MM.1S (cell line): ENCODE measurements at regions not wholly inside any gene's neighbourhood (a gene's known extent, or its start where the extent isn't known, plus 50 kb on each side); places are given as distances from the start of the nearest gene placed in this dataset.

Experiments used
- DNase-seq: peaks from one replicate; pipeline ENCODE4 v3.0.0-alpha.2; 2015
- H2AFZ ChIP-seq: fragments of 300-600 bp; sonication (generic); 2 replicates; pipeline ENCODE4 v1.6.0; 2016; ENCODE audit warnings: antibody characterized with exemption, low read length
- H3F3A ChIP-seq: fragments of 300-600 bp; sonication (generic); 2 replicates; pipeline ENCODE4 v1.6.1; 2016; ENCODE audit warnings: mild to moderate bottlenecking, antibody characterized with exemption, low read length, moderate library complexity, mixed read lengths; ENCODE audit not compliant: insufficient read depth
- H3K27ac ChIP-seq: fragments of 300-600 bp; sonication (generic); 2 replicates; pipeline ENCODE4 v1.5.1; 2016; ENCODE audit warnings: mild to moderate bottlenecking, low read length
- H3K27me3 ChIP-seq: fragments of 300-600 bp; sonication (generic); replicated peaks from 2 replicates; pipeline ENCODE4 v1.6.0; 2016; ENCODE audit warnings: low read length; ENCODE audit not compliant: insufficient read depth
- H3K36me3 ChIP-seq: fragments of 300-600 bp; sonication (generic); replicated peaks from 2 replicates; pipeline ENCODE4 v1.6.1; 2016; ENCODE audit warnings: mild to moderate bottlenecking, low read length, mixed read lengths; ENCODE audit not compliant: insufficient read depth
- H3K4me1 ChIP-seq: fragments of 300-600 bp; sonication (generic); 2 replicates; pipeline ENCODE4 v1.6.1; 2016; ENCODE audit warnings: low read length, mixed read lengths
- H3K4me2 ChIP-seq: fragments of 300-600 bp; sonication (generic); 2 replicates; pipeline ENCODE4 v1.6.0; 2016; ENCODE audit warnings: low read depth, low read length
- H3K4me3 ChIP-seq: fragments of 300-600 bp; sonication (generic); 2 replicates; pipeline ENCODE4 v1.5.1; 2016; ENCODE audit warnings: low read length, mixed read lengths
- H3K79me2 ChIP-seq: fragments of 300-600 bp; sonication (generic); 2 replicates; pipeline ENCODE4 v1.6.1; 2016; ENCODE audit warnings: mixed run types, low read length, mixed read lengths
- H3K9ac ChIP-seq: fragments of 300-600 bp; sonication (generic); 2 replicates; pipeline ENCODE4 v1.6.1; 2016; ENCODE audit warnings: low read length, mixed read lengths
- H3K9me2 ChIP-seq: fragments of 300-600 bp; sonication (generic); replicated peaks from 2 replicates; pipeline ENCODE4 v1.6.1; 2016; ENCODE audit warnings: mild to moderate bottlenecking, low read length, mixed read lengths; ENCODE audit not compliant: insufficient read depth
- H3K9me3 ChIP-seq: fragments of 300-600 bp; sonication (generic); replicated peaks from 2 replicates; pipeline ENCODE4 v1.6.1; 2016; ENCODE audit warnings: mild to moderate bottlenecking, low read length, mixed read lengths; ENCODE audit not compliant: insufficient read depth
- H4K20me1 ChIP-seq: fragments of 300-600 bp; sonication (generic); 2 replicates; pipeline ENCODE4 v1.6.1; 2016; ENCODE audit warnings: mild to moderate bottlenecking, low read length, moderate library complexity, mixed read lengths; ENCODE audit not compliant: insufficient read depth
- EZH2 ChIP-seq: fragments of 300-600 bp; sonication (generic); optimal IDR thresholded peaks from 2 replicates; pipeline ENCODE3; 2017; ENCODE audit warnings: low read depth, mild to moderate bottlenecking, antibody characterized with exemption, low read length, mixed read lengths
- EZH2phosphoT487 ChIP-seq: fragments of 300-600 bp; sonication (generic); IDR thresholded peaks from 2 replicates; pipeline ENCODE4 v1.6.1; 2018; ENCODE audit warnings: antibody characterized with exemption, low read length
- TF ChIP-seq, protein P1 (sequence below): fragments of 300-600 bp; sonication (generic); IDR thresholded peaks from 2 replicates; pipeline ENCODE4 v1.5.1; 2016; ENCODE audit warnings: antibody characterized with exemption, low read length, mixed read lengths

DNA sequence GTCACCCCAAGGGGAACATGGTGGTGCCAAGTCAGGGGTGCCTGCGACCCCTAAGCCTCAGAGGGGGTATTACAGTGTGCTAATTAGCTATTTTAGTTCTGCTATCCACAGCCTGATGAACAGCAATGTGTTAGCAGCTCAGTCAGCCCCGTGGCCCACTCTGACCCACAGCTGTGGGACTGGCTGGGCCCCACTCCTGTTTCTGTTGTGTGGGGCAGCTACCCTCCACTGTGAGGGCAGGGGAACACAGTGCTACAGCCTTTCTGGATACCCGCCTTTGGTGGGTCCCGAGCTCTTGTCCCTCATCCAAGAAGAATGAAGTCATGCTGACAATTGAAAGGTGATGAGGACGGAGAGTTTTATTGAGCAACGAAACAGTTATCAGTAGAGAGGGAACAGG, 152.5 kb upstream of the GGTLC1 start:
- H3K9me2 ChIP-seq = no peaks in the 10 kb centered on the region
- H3K4me1 ChIP-seq = no peaks in the 10 kb centered on the region
- no peaks in the 10 kb centered on the region for H3K9me3 ChIP-seq
- TF ChIP-seq, protein P1, sequence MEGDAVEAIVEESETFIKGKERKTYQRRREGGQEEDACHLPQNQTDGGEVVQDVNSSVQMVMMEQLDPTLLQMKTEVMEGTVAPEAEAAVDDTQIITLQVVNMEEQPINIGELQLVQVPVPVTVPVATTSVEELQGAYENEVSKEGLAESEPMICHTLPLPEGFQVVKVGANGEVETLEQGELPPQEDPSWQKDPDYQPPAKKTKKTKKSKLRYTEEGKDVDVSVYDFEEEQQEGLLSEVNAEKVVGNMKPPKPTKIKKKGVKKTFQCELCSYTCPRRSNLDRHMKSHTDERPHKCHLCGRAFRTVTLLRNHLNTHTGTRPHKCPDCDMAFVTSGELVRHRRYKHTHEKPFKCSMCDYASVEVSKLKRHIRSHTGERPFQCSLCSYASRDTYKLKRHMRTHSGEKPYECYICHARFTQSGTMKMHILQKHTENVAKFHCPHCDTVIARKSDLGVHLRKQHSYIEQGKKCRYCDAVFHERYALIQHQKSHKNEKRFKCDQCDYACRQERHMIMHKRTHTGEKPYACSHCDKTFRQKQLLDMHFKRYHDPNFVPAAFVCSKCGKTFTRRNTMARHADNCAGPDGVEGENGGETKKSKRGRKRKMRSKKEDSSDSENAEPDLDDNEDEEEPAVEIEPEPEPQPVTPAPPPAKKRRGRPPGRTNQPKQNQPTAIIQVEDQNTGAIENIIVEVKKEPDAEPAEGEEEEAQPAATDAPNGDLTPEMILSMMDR = no peak
- TF ChIP-seq EZH2phosphoT487 (no peak), EZH2 (no peak)
- no peak for DNase-seq
- H3K27ac ChIP-seq = no peak overlapping the region
- no peak overlapping the region for H3K4me2 ChIP-seq
- H2AFZ ChIP-seq = no peak overlapping the region
- no peak overlapping the region for H3K9ac ChIP-seq
- H3F3A ChIP-seq = no peaks in the 10 kb centered on the region
- no peak overlapping the region for H3K4me3 ChIP-seq
- no peaks in the 10 kb centered on the region for H3K36me3 ChIP-seq
- no peaks in the 10 kb centered on the region for H4K20me1 ChIP-seq
- no peaks in the 10 kb centered on the region for H3K79me2 ChIP-seq
- no peaks in the 10 kb centered on the region for H3K27me3 ChIP-seq

DNA sequence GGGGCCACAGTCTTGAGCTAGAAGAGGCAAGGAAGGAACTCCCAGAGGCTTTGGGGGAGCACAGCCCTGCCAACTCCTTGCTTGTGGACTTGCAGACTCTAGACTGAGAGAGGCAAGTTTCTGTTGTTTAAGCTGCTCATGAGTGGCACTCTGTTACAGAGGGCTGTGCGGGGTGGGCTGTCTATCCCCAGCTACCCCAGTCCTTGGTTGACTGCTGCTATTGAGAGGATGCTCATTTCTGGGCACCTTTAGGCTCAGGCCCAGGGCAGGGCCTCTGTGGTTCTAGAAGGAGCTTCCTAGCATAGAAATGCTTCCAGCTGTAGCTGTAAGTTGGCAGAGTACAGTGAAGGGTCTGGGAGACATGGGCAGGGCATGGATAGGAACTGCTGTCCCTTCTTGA, 151.3 kb upstream of the GGTLC1 start:
- no peaks in the 10 kb centered on the region for H3K27me3 ChIP-seq
- H3K9me3 ChIP-seq = no peaks in the 10 kb centered on the region
- H4K20me1 ChIP-seq = no peaks in the 10 kb centered on the region
- H3K36me3 ChIP-seq = no peaks in the 10 kb centered on the region
- no peaks in the 10 kb centered on the region for H3K79me2 ChIP-seq
- no peak overlapping the region for H3K27ac ChIP-seq
- H2AFZ ChIP-seq = no peak overlapping the region
- TF ChIP-seq, protein P1 = no peak
- no peak for TF ChIP-seq EZH2phosphoT487
- TF ChIP-seq EZH2 = no peak
- H3K4me1 ChIP-seq = no peaks in the 10 kb centered on the region
- no peak overlapping the region for H3K9ac ChIP-seq
- H3F3A ChIP-seq = no peaks in the 10 kb centered on the region
- no peaks in the 10 kb centered on the region for H3K9me2 ChIP-seq
- DNase-seq = no peak
- no peak overlapping the region for H3K4me3 ChIP-seq
- no peak overlapping the region for H3K4me2 ChIP-seq

DNA sequence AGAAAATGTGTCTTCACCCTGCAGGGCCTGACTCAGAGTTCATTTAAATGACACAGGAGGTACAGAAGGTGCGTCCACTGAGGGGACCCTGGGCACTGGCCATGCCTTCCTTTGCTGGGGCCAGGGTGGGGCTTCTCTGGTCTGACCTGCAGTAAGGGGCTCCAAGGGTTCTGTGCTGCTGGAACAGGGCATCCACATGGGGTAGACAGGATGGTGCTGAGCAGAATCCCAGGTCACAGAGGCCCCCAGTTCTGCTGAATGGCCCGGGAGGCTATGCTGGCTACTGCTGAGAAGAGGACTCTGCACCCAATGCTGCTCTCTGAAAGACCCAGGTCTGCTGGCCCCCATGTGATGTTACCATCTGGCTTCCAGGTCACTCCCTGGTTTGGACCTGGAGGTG, 150.4 kb upstream of the GGTLC1 start:
- no peaks in the 10 kb centered on the region for H3F3A ChIP-seq
- no peaks in the 10 kb centered on the region for H4K20me1 ChIP-seq
- no peak overlapping the region for H3K9ac ChIP-seq
- no peaks in the 10 kb centered on the region for H3K36me3 ChIP-seq
- H3K4me3 ChIP-seq = no peak overlapping the region
- no peaks in the 10 kb centered on the region for H3K9me2 ChIP-seq
- no peaks in the 10 kb centered on the region for H3K9me3 ChIP-seq
- no peaks in the 10 kb centered on the region for H3K79me2 ChIP-seq
- TF ChIP-seq EZH2 (no peak), EZH2phosphoT487 (no peak)
- TF ChIP-seq, protein P1 = no peak
- no peaks in the 10 kb centered on the region for H3K27me3 ChIP-seq
- H3K27ac ChIP-seq = no peak overlapping the region
- no peak overlapping the region for H2AFZ ChIP-seq
- H3K4me2 ChIP-seq = no peak overlapping the region
- H3K4me1 ChIP-seq = no peaks in the 10 kb centered on the region
- DNase-seq = no peak
